ENCODE measurements at regions not wholly inside any gene's neighbourhood (a gene's known extent, or its start where the extent isn't known, plus 50 kb on each side); places are given as distances from the start of the nearest gene placed in this dataset.

DNA sequence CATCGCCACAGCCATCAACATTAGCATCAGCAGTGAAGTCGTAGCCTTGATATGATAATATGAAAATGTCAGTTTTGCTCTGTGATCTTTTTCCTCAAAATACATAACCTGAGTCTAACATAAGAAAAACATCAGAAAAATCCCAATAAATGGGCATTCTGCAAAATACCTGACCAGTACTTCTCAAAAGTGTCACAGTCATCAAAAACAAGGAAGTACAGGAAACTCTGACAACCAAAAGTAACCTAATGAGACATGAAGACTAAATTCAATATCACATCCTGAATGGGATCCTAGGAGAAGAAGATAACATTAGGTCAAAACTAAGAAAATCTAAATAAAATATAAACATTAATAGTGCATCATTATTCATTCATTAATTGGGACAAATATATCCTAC lies 1731.0 kb downstream of the SUCLG1 start:
- in situ Hi-C loops (cut with MboI), result no loop called here
- H3K4me2 ChIP-seq (ENCODE audit: control insufficient read depth, insufficient read depth), result no peak overlapping the region
- H3K27ac ChIP-seq (ENCODE audit: control insufficient read depth, insufficient read depth), result no peak overlapping the region
- SMC1A ChIA-PET (ENCODE audit: uncharacterized antibody, unreplicated experiment), result no interaction called here
- no peak overlapping the region for H3K4me3 ChIP-seq
- no peaks in the 10 kb centered on the region for H3K4me1 ChIP-seq (ENCODE audit: control insufficient read depth, insufficient read depth, low read length)
- intact Hi-C loops (cut with micrococcal nuclease; ENCODE audit: unreplicated experiment), result no loop called here
- POLR2A ChIA-PET, result no interaction called here
- H3K36me3 ChIP-seq (ENCODE audit: control insufficient read depth in 2 of 2, insufficient read depth in 2 of 2, low read length in 1 of 2), result no peaks in the 10 kb centered on the region
- BruUV-seq (replicated peaks), result no TSS peak
- no peak overlapping the region for H2AFZ ChIP-seq (ENCODE audit: control insufficient read depth, low read depth, low read length)
- 6% methylated on average over 2 of the region's 2 CpGs for WGBS (ENCODE audit: insufficient coverage, insufficient replicate concordance, low lambda C conversion rate, missing lambda C conversion rate)
- FAIRE-seq, result no peak
- CTCF ChIA-PET, result no interaction called here
- DNase-seq (ENCODE audit: low read depth, low spot score), result no peak
- RAD21 ChIA-PET (ENCODE audit: unreplicated experiment), result no interaction called here
- no peaks in the 10 kb centered on the region for H4K20me1 ChIP-seq (ENCODE audit: control insufficient read depth, insufficient read depth)
- no peaks in the 10 kb centered on the region for H3K79me2 ChIP-seq (ENCODE audit: control insufficient read depth, insufficient read depth, low read length)
- no peak for ATAC-seq
- TF ChIP-seq ZNF24 (IDR thresholded peaks at IDR 0.05) (no peak), CBX5 (IDR thresholded peaks at IDR 0.05; ENCODE audit: low read depth) (no peak), SMARCA5 (IDR thresholded peaks at IDR 0.05) (no peak), CHD1 (IDR thresholded peaks at IDR 0.05; ENCODE audit: low read depth, low read length) (no peak), FOXM1 (IDR thresholded peaks at IDR 0.05; ENCODE audit: low read depth, low read length) (no peak), IKZF2 (IDR thresholded peaks at IDR 0.05) (no peak), GABPA (IDR thresholded peaks at IDR 0.05; ENCODE audit: low read depth) (no peak), SMAD5 (IDR thresholded peaks at IDR 0.05; ENCODE audit: low read depth) (no peak), LARP7 (IDR thresholded peaks at IDR 0.05) (no peak), ZNF217 (IDR thresholded peaks at IDR 0.05) (no peak), SREBF2 (IDR thresholded peaks at IDR 0.05; ENCODE audit: low read length) (no peak), NFYB (IDR thresholded peaks at IDR 0.05; ENCODE audit: insufficient read depth, low read depth, low read length) (no peak)
- no peaks in the 10 kb centered on the region for H3K9me3 ChIP-seq (replicated peaks; ENCODE audit: control insufficient read depth, insufficient read depth, low read length)
- no peak overlapping the region for H3K9ac ChIP-seq (ENCODE audit: control insufficient read depth, insufficient read depth, low read length)
- no peaks in the 10 kb centered on the region for H3K27me3 ChIP-seq (replicated peaks in 1 of 2; ENCODE audit: control insufficient read depth in 2 of 2, insufficient read depth in 2 of 2, low read length in 1 of 2)

DNA sequence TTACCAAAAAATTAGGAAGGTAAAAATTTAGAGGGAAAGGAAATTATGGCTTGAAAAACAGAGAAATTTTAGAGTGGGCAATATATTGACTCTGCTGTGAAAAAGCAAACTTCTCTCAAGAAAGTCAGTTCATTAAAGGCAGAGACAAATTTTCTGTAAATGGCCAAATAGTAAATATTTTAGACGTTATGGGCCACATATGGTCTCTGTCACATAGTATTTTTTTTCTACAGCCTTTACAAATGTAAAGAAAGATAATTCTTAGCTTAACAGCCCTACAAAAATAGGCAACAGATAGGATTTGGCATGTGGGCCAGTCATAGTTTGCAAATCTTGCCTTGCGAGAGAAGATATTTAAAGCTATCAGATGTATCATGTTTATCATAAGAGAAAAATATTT lies 1750.4 kb downstream of the SUCLG1 start:
- ChIA-PET RAD21 (ENCODE audit: unreplicated experiment) (interaction anchor here (0.6 kb wide), 1 partner anchor 10 kb away, joined by 3 read pairs; no protein-coding TSS in a partner anchor), SMC1A (ENCODE audit: uncharacterized antibody, unreplicated experiment) (interaction anchor here (0.6 kb wide), 1 partner anchor 9 kb away, joined by 3 read pairs; no protein-coding TSS in a partner anchor), CTCF (interaction anchor here (0.5 kb wide), 1 partner anchor 478 kb away, joined by 3 read pairs; no protein-coding TSS in a partner anchor), POLR2A (no interaction called here)
- Histone ChIP-seq H3K4me1 (ENCODE audit: control insufficient read depth, insufficient read depth, low read length) (no peaks in the 10 kb centered on the region), H3K27ac (ENCODE audit: control insufficient read depth, insufficient read depth) (no peak overlapping the region), H3K4me3 (no peak overlapping the region), H3K79me2 (ENCODE audit: control insufficient read depth, insufficient read depth, low read length) (no peaks in the 10 kb centered on the region), H3K4me2 (ENCODE audit: control insufficient read depth, insufficient read depth) (no peak overlapping the region), H4K20me1 (ENCODE audit: control insufficient read depth, insufficient read depth) (no peaks in the 10 kb centered on the region), H2AFZ (ENCODE audit: control insufficient read depth, low read depth, low read length) (no peak overlapping the region), H3K9me3 (replicated peaks; ENCODE audit: control insufficient read depth, insufficient read depth, low read length) (no peaks in the 10 kb centered on the region), H3K36me3 (ENCODE audit: control insufficient read depth in 2 of 2, insufficient read depth in 2 of 2, low read length in 1 of 2) (no peaks in the 10 kb centered on the region), H3K27me3 (replicated peaks in 1 of 2; ENCODE audit: control insufficient read depth in 2 of 2, insufficient read depth in 2 of 2, low read length in 1 of 2) (no peaks in the 10 kb centered on the region), H3K9ac (ENCODE audit: control insufficient read depth, insufficient read depth, low read length) (no peak overlapping the region)
- in situ Hi-C loops (cut with MboI) (no loop called here), intact Hi-C loops (cut with micrococcal nuclease; ENCODE audit: unreplicated experiment) (no loop called here)
- 19% methylated on average over 2 of the region's 2 CpGs for WGBS (ENCODE audit: insufficient coverage, insufficient replicate concordance, low lambda C conversion rate, missing lambda C conversion rate)
- ATAC-seq (no peak), FAIRE-seq (no peak), DNase-seq (ENCODE audit: low read depth, low spot score) (no peak)
- BruUV-seq (replicated peaks), result no TSS peak
- TF ChIP-seq EZH2 (IDR thresholded peaks at IDR 0.05; ENCODE audit: borderline replicate concordance, control insufficient read depth, low read depth, low read length) (no peak), RELA (IDR thresholded peaks at IDR 0.05; ENCODE audit: borderline replicate concordance, partially characterized antibody) (no peak), EP300 (IDR thresholded peaks at IDR 0.05; ENCODE audit: borderline replicate concordance in 1 of 2, control insufficient read depth in 1 of 2, low read depth in 2 of 2, low read length in 2 of 2) (no peak), FOXM1 (IDR thresholded peaks at IDR 0.05; ENCODE audit: low read depth, low read length) (no peak), BHLHE40 (IDR thresholded peaks at IDR 0.05; ENCODE audit: borderline replicate concordance in 1 of 2, low read depth in 2 of 2, low read length in 1 of 2) (no peak), IRF4 (IDR thresholded peaks at IDR 0.05; ENCODE audit: low read depth, low read length) (no peak), NR2C1 (IDR thresholded peaks at IDR 0.05) (no peak), LARP7 (IDR thresholded peaks at IDR 0.05) (no peak), MYB (IDR thresholded peaks at IDR 0.05; ENCODE audit: borderline replicate concordance, low read depth, low read length) (no peak), CHD4 (IDR thresholded peaks at IDR 0.05) (no peak), FOXK2 (IDR thresholded peaks at IDR 0.05) (no peak), HDGF (IDR thresholded peaks at IDR 0.05) (no peak)
